ENCODE measurements at regions not wholly inside any gene's neighbourhood (a gene's known extent, or its start where the extent isn't known, plus 50 kb on each side); places are given as distances from the start of the nearest gene placed in this dataset.

GRCh38 chr1:221013691-221014660, 134.7 kb downstream of the HLX start:
- WGBS (ENCODE audit: low lambda C conversion rate), result 92% methylated on average over 3 of the region's 3 CpGs
- Histone ChIP-seq H3K4me3 (ENCODE audit: low read depth in 2 of 2, low read length in 1 of 2) (no peak overlapping the region), H3K27ac (ENCODE audit: low read depth in 2 of 2, low read length in 1 of 2) (no peak overlapping the region), H3K4me1 (ENCODE audit: control insufficient read depth in 1 of 2, insufficient read depth in 2 of 2, low read depth in 1 of 2, low read length in 1 of 2) (no peaks in the 10 kb centered on the region; a peak in 2 of 4 replicates), H2AFZ (ENCODE audit: low read depth) (no peak overlapping the region), H4K20me1 (ENCODE audit: insufficient read depth) (no peaks in the 10 kb centered on the region), H3K4me2 (no peak overlapping the region), H3K79me2 (ENCODE audit: insufficient read depth) (no peaks in the 10 kb centered on the region), H3K9ac (no peak overlapping the region), H3K9me2 (no peaks in the 10 kb centered on the region), H3K36me3 (replicated peaks in 1 of 2; ENCODE audit: control insufficient read depth in 1 of 2, insufficient read depth in 2 of 2, low read length in 1 of 2) (no peaks in the 10 kb centered on the region), H3K27me3 (ENCODE audit: insufficient read depth) (no peaks in the 10 kb centered on the region), H3K9me3 (no peaks in the 10 kb centered on the region), H3F3A (replicated peaks; ENCODE audit: insufficient read depth) (no peaks in the 10 kb centered on the region)
- no peak for TF ChIP-seq IRF3 (IDR thresholded peaks at IDR 0.05; ENCODE audit: low read depth, low read length)
- no peak for TF ChIP-seq GATA2 (CRISPR knock-in tag; IDR thresholded peaks at IDR 0.05)
- no peak for TF ChIP-seq TEAD4 (IDR thresholded peaks at IDR 0.05; ENCODE audit: borderline replicate concordance, insufficient read depth)
- no peak for TF ChIP-seq USF2 (IDR thresholded peaks at IDR 0.05; ENCODE audit: borderline replicate concordance, low read depth, low read length)
- no peak for TF ChIP-seq RCOR1 (IDR thresholded peaks at IDR 0.05; ENCODE audit: low read length)
- no peak for TF ChIP-seq TCF12 (IDR thresholded peaks at IDR 0.05)
- TF ChIP-seq ZBTB33 (IDR thresholded peaks at IDR 0.05; ENCODE audit: borderline replicate concordance, low read depth), result no peak
- no peak for TF ChIP-seq TAF1 (IDR thresholded peaks at IDR 0.05; ENCODE audit: borderline replicate concordance, low read depth, low read length)
- no peak for TF ChIP-seq FOXM1 (IDR thresholded peaks at IDR 0.05; ENCODE audit: low read depth)
- TF ChIP-seq PBX3 (IDR thresholded peaks at IDR 0.05), result no peak
- TF ChIP-seq MAX (IDR thresholded peaks at IDR 0.05; ENCODE audit: low read depth), result no peak
- no peak for TF ChIP-seq POLR2AphosphoS5 (IDR thresholded peaks at IDR 0.05; ENCODE audit: low read depth, low read length)
- no peak for TF ChIP-seq JUND (IDR thresholded peaks at IDR 0.05)
- DNase-seq, result no peak
- POLR2A ChIA-PET, result no interaction called here
- CTCF ChIA-PET, result interaction anchor here (0.6 kb wide), 1 partner anchor 66 kb away, joined by 3 read pairs; no protein-coding TSS in a partner anchor
